ENCODE measurements at regions not wholly inside any gene's neighbourhood (a gene's known extent, or its start where the extent isn't known, plus 50 kb on each side); places are given as distances from the start of the nearest gene placed in this dataset.
A peak's percentile ranks its signal among the peaks of the same experiment; 100 is the strongest.

DNA sequence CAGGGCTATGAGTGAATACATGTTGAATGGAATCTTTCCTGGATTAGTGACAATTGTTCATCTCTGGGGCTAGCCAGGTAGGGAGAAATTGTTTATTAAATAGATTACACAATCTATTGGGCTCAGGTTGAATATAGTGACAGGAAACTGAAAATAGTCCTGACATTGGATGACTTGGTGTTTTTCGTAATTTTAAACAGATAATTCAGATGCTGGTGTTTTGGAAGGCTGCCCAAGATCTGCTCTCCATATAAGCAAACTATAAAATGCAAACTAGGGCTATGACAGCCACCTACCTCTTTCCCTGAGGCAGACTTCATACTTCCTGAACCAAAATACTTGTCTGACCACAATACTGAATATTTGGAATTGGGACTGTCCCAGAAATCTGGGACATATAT, 99.1 kb downstream of the ENC1 start:
- DNase-seq (ENCODE audit: low spot score): no peak
- H3K36me3 Mint-ChIP-seq (ENCODE audit: low read depth): no peaks in the 10 kb centered on the region
- TF ChIP-seq, protein P1, sequence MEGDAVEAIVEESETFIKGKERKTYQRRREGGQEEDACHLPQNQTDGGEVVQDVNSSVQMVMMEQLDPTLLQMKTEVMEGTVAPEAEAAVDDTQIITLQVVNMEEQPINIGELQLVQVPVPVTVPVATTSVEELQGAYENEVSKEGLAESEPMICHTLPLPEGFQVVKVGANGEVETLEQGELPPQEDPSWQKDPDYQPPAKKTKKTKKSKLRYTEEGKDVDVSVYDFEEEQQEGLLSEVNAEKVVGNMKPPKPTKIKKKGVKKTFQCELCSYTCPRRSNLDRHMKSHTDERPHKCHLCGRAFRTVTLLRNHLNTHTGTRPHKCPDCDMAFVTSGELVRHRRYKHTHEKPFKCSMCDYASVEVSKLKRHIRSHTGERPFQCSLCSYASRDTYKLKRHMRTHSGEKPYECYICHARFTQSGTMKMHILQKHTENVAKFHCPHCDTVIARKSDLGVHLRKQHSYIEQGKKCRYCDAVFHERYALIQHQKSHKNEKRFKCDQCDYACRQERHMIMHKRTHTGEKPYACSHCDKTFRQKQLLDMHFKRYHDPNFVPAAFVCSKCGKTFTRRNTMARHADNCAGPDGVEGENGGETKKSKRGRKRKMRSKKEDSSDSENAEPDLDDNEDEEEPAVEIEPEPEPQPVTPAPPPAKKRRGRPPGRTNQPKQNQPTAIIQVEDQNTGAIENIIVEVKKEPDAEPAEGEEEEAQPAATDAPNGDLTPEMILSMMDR (IDR thresholded peaks at IDR 0.05): no peak
- no peaks in the 10 kb centered on the region for H3K27me3 Mint-ChIP-seq (ENCODE audit: low read depth)
- H3K9me3 Mint-ChIP-seq (ENCODE audit: low read depth): no peaks in the 10 kb centered on the region
- peaks cover 63% of the 10 kb centered on the region for H3K4me1 Mint-ChIP-seq (ENCODE audit: low read depth)
- H3K27ac Mint-ChIP-seq (ENCODE audit: unreplicated experiment): peak overlapping the region; percentile 41
- no peak overlapping the region for H3K4me3 Mint-ChIP-seq (ENCODE audit: unreplicated experiment)

DNA sequence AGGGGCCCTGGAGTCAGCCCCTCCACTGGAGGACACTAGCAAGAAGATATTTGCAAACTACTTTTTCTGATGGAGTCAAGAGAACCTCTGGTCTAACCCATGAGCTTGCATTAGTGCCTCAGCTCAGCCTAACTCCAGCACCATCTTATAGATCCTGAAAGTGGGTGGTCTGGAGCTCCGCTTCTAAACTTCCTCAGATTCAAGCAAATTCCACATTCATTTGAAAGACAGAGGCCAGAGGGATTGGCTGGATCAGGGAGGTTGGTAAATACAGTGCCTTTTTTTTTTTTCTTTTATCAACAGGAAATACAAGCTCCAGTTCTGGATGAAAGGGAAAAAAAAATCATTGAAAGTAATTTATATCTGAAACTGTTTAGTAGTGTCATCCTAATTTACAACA, 99.9 kb downstream of the ENC1 start:
- TF ChIP-seq, protein P1 (IDR thresholded peaks at IDR 0.05): no peak
- H3K27ac Mint-ChIP-seq (ENCODE audit: unreplicated experiment): peak overlapping the region; percentile 74
- DNase-seq (ENCODE audit: low spot score): no peak
- no peaks in the 10 kb centered on the region for H3K36me3 Mint-ChIP-seq (ENCODE audit: low read depth)
- no peaks in the 10 kb centered on the region for H3K27me3 Mint-ChIP-seq (ENCODE audit: low read depth)
- H3K9me3 Mint-ChIP-seq (ENCODE audit: low read depth): no peaks in the 10 kb centered on the region
- peaks cover 66% of the 10 kb centered on the region for H3K4me1 Mint-ChIP-seq (ENCODE audit: low read depth)
- no peak overlapping the region for H3K4me3 Mint-ChIP-seq (ENCODE audit: unreplicated experiment)

DNA sequence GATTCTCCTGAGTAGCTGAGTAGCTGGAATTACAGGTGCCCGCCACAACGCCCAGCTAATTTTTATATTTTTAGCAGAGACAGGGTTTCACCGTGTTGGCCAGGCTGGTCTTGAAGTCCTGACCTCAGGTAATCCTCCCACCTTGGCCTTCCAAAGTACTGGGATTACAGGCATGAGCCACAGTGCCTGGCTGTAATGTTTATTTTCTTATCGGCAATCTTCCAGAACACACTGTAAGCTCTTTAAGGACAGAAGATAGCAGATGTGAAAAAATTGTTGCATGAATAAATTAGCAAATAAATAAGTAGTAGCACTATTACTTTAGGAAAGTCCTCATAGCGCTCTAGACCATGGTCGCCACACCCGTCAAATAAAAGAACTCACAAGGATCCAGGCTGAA, 100.5 kb downstream of the ENC1 start:
- no peak overlapping the region for H3K27ac Mint-ChIP-seq (ENCODE audit: unreplicated experiment)
- peaks cover 1% of the 10 kb centered on the region for H3K9me3 Mint-ChIP-seq (ENCODE audit: low read depth)
- peaks cover 63% of the 10 kb centered on the region for H3K4me1 Mint-ChIP-seq (ENCODE audit: low read depth)

DNA sequence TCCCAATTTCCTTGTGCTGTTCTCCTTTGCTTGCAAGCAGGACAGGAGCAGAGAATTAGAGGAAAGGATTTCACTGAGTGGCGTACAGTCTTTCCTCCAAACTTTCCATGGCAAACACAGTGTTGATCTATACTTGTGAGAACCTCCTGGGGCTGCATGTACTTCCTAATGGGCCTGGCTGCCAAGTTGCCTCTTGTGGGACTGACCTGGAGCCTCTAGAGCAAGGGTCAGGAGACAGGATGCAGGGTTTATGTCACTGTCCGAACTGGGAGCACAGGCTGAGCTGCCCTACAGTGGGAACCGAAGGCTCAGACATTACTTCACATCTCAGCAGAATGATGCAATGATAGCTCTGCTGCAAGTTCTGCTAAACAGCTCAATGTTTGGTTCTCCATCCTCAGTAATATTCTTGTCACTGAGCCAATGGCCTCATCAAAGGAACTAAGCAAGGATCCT, 102.3 kb downstream of the ENC1 start:
- Mint-ChIP-seq H3K27me3 (ENCODE audit: low read depth) (no peaks in the 10 kb centered on the region), H3K4me1 (ENCODE audit: low read depth) (peaks cover 53% of the 10 kb centered on the region), H3K4me3 (ENCODE audit: unreplicated experiment) (no peak overlapping the region), H3K9me3 (ENCODE audit: low read depth) (peaks cover 14% of the 10 kb centered on the region), H3K27ac (ENCODE audit: unreplicated experiment) (peak overlapping the region; percentile 84), H3K36me3 (ENCODE audit: low read depth) (peaks cover 5% of the 10 kb centered on the region)
- DNase-seq (ENCODE audit: low spot score): no peak
- TF ChIP-seq, protein P1 (IDR thresholded peaks at IDR 0.05): no peak

More for the DNA sequence above, 100.5 kb downstream of the ENC1 start:
- TF ChIP-seq, protein P1 (IDR thresholded peaks at IDR 0.05): no peak
- no peak overlapping the region for H3K4me3 Mint-ChIP-seq (ENCODE audit: unreplicated experiment)
- H3K36me3 Mint-ChIP-seq (ENCODE audit: low read depth): no peaks in the 10 kb centered on the region
- H3K27me3 Mint-ChIP-seq (ENCODE audit: low read depth): no peaks in the 10 kb centered on the region
- no peak for DNase-seq (ENCODE audit: low spot score)

DNA sequence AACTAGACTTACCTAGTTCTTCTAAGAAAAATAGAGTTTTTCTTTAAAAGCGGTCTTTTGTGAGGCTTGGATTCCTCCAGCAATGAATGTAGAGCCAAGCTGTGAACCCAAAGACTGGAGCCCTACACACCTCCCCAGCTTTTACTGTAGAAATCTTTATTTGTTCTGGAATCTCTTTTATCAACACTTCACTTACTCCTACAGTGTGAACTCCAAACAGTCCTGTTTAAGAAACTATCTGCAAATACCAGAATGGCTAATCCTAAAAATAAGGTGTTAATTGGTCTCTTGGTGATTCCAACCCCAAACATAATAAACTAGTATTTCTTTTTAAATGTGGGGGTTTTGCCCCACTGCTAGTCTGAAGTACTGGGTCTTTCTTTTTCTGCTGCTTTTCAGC, 103.9 kb downstream of the ENC1 start:
- TF ChIP-seq, protein P1 (IDR thresholded peaks at IDR 0.05): no peak
- Mint-ChIP-seq H3K4me3 (ENCODE audit: unreplicated experiment) (no peak overlapping the region), H3K27me3 (ENCODE audit: low read depth) (no peaks in the 10 kb centered on the region), H3K36me3 (ENCODE audit: low read depth) (peaks cover 5% of the 10 kb centered on the region), H3K4me1 (ENCODE audit: low read depth) (peaks cover 39% of the 10 kb centered on the region), H3K9me3 (ENCODE audit: low read depth) (peaks cover 27% of the 10 kb centered on the region), H3K27ac (ENCODE audit: unreplicated experiment) (no peak overlapping the region)
- DNase-seq (ENCODE audit: low spot score): no peak
